GM18517 (cell line): ENCODE measurements at regions not wholly inside any gene's neighbourhood (a gene's known extent, or its start where the extent isn't known, plus 50 kb on each side); places are given as distances from the start of the nearest gene placed in this dataset.

Experiments
- ATAC-seq: cut with Tn5 transposase; IDR thresholded peaks from one replicate; pipeline ENCODE4 v1.9.1; 2021; ENCODE audit warnings: mild to moderate bottlenecking, moderate library complexity; ENCODE audit not compliant: unreplicated experiment

DNA sequence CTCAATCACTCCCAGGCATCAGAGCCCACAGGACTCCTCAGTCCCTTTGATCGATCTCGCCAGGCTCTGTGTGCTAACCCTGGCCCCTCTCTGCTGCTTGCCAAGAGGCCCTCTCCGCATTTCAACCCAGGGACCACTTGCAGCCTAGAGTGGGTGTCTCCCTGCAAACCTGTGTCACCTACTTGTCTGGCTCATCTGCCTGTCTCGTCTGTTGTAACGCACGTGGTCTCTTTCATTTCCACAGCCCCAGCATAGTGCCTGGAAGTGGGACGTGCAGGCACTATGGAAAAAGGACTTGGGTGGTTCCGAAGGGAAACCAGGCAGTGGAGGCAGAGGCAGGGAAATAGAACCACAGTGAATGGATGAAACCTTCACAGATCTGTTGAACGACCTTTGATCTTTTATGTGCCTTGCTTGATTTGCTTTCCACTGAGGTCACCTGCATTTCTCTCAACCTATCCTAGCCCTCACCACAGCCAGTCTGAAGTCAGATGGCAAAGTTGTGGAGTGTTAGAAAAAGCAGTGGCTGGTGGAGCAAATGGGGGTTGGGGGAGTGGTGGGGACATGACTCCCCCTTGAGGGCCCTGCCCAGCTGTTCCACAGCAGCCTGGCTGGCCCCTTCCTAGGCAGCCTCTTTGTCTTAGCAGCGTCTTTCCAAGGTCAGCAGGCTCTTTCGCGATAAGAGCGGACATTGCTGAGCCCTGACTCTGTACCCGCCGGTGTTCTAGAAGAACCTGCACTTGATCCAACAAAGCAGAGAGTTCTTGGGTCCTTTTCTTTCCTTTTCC, 55.8 kb upstream of the TAGAP start:
- no peak for ATAC-seq

- no peak for ATAC-seq
Observed at GRCh38 chr6:159099961-159100360, 55.2 kb upstream of the TAGAP start.

DNA sequence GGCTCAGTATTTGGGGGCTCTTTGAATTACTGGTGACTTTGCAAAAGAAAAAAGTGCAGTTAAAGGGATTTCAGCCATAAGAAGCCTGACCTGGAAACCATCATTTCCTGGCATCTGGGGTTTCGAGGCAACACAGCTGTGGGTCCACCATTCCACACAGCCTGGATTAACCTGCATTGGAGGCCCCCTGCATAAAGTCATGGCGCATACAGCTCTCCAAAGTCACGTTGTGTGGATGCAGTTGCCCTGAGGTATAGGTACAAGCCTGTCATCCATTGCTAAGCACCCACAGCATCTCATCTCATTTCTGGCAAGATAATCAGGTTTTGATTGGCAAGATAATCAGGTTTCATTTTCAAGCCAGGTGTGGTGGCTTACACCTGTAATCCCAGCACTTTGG, 54.5 kb upstream of the TAGAP start:
- ATAC-seq, result no peak

DNA sequence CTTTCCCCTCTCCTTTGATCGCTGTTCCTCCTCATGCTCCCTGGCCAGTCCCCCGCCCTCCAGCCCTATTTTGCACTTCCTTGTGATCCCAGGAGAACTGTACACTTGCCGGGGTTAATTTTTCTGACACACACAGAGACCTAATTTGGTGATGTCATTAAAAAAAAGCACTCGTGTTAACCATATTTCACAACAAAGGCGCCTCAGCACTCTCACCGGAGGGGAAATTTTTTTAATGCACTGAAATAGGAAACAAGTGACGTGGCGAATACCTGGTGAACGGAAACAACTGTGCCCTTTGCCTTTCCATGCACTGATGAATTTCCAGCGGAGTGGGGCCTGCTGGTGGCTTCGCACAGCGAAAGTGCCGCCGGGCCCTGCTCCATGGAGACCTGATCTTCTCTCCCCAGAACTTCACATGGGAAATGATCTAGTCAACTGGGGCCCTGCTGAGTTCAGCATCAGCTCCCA, 53.9 kb upstream of the TAGAP start:
- ATAC-seq, result no peak

- ATAC-seq, result no peak
Observed at GRCh38 chr6:159097256-159097655, 52.5 kb upstream of the TAGAP start.

DNA sequence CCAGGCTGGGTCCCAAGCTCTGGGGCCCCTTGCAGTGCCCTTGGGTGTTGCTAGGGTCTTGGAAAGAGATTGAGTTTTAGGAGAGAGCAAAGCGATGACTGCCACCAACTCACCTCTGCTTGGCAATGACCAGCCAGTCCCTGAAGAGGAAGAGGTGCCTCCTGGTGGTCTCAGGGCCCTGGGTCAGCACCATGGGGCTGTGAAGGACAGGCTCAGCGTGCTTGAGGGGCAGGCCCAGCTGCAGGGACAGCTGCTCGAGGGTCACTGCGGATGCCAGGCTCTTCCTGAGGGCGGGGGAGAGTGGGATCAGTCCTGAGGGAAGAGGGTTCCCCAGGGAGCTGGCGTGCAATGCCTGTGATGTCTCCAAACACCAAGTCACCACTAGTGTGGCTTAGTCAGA, 50.8 kb upstream of the TAGAP start:
- ATAC-seq, result no peak

GRCh38 chr6:159094444-159095252, 49.9 kb upstream of the TAGAP start:
- no peak for ATAC-seq
